ENCODE measurements at regions not wholly inside any gene's neighbourhood (a gene's known extent, or its start where the extent isn't known, plus 50 kb on each side); places are given as distances from the start of the nearest gene placed in this dataset.

- no peaks in the 10 kb centered on the region for H3K36me3 Mint-ChIP-seq
- DNase-seq (ENCODE audit: low spot score) = no peak
- CTCF ChIA-PET = no interaction called here
- H3K27ac Mint-ChIP-seq = no peak overlapping the region
- POLR2A ChIA-PET = no interaction called here
- no peaks in the 10 kb centered on the region for H3K27me3 Mint-ChIP-seq (ENCODE audit: low read depth)
- no peak overlapping the region for H3K4me3 Mint-ChIP-seq
- ATAC-seq = no peak
- H3K9me3 Mint-ChIP-seq = no peaks in the 10 kb centered on the region
- TF ChIP-seq ZBTB43 (CRISPR knock-in tag; IDR thresholded peaks at IDR 0.05) = no peak
- no peak for TF ChIP-seq FOXP1 (CRISPR knock-in tag; IDR thresholded peaks at IDR 0.05; ENCODE audit: borderline replicate concordance)
- TF ChIP-seq ZBTB21 (CRISPR knock-in tag; IDR thresholded peaks at IDR 0.05; ENCODE audit: borderline replicate concordance) = no peak
- TF ChIP-seq ZMAT4 (CRISPR knock-in tag; IDR thresholded peaks at IDR 0.05) = no peak
- TF ChIP-seq TEAD1 (CRISPR knock-in tag; IDR thresholded peaks at IDR 0.05) = no peak
- no peak for TF ChIP-seq MYBL2 (CRISPR knock-in tag; IDR thresholded peaks at IDR 0.05)
- no peak for TF ChIP-seq ZNF512 (CRISPR knock-in tag; IDR thresholded peaks at IDR 0.05; ENCODE audit: borderline replicate concordance)
- no peak for TF ChIP-seq STAT6 (CRISPR knock-in tag; conservative IDR thresholded peaks at IDR 0.05; ENCODE audit: low read depth)
- TF ChIP-seq ETV6 (CRISPR knock-in tag; IDR thresholded peaks at IDR 0.05) = no peak
- no peak for TF ChIP-seq PRDM15 (CRISPR knock-in tag; IDR thresholded peaks at IDR 0.05)
- no peak for TF ChIP-seq ZNF671 (CRISPR knock-in tag; IDR thresholded peaks at IDR 0.05)
- TF ChIP-seq ZNF416 (CRISPR knock-in tag; IDR thresholded peaks at IDR 0.05) = no peak
- no peak for TF ChIP-seq EMX1 (CRISPR knock-in tag; IDR thresholded peaks at IDR 0.05)
- no peak for TF ChIP-seq HMGA2 (CRISPR knock-in tag; IDR thresholded peaks at IDR 0.05)
- no peaks in the 10 kb centered on the region for H3K4me1 Mint-ChIP-seq
Observed at GRCh38 chr4:144208074-144208473, 67.6 kb upstream of the GYPA start.

GRCh38 chr4:144209491-144209890 lies 69.0 kb upstream of the GYPA start:
- Mint-ChIP-seq H3K4me1 (no peaks in the 10 kb centered on the region), H3K9me3 (no peaks in the 10 kb centered on the region), H3K36me3 (no peaks in the 10 kb centered on the region), H3K27ac (no peak overlapping the region), H3K27me3 (ENCODE audit: low read depth) (no peaks in the 10 kb centered on the region), H3K4me3 (no peak overlapping the region)
- POLR2A ChIA-PET = no interaction called here
- no peak for TF ChIP-seq ZNF512 (CRISPR knock-in tag; IDR thresholded peaks at IDR 0.05; ENCODE audit: borderline replicate concordance)
- TF ChIP-seq AFF4 (CRISPR knock-in tag; IDR thresholded peaks at IDR 0.05; ENCODE audit: borderline replicate concordance) = no peak
- TF ChIP-seq NFYB (CRISPR knock-in tag; conservative IDR thresholded peaks at IDR 0.05; ENCODE audit: low read depth) = no peak
- no peak for TF ChIP-seq ATF2 (CRISPR knock-in tag; IDR thresholded peaks at IDR 0.05; ENCODE audit: borderline replicate concordance, low read depth)
- no peak for TF ChIP-seq FOXJ3 (CRISPR knock-in tag; IDR thresholded peaks at IDR 0.05; ENCODE audit: borderline replicate concordance)
- ATAC-seq (no peak), DNase-seq (ENCODE audit: low spot score) (no peak)
- CTCF ChIA-PET = no interaction called here

Measured in WTC11 (cell line).